SK-N-SH (cell line): ENCODE measurements at regions not wholly inside any gene's neighbourhood (a gene's known extent, or its start where the extent isn't known, plus 50 kb on each side); places are given as distances from the start of the nearest gene placed in this dataset.

ENCODE experiments used
- CTCF ChIA-PET: fragments of 300-600, 350-600 bp; formaldehyde crosslinking; extraction: SDS; loops from one replicate; lab custom pipeline; 2021; lab: Yijun Ruan, JAX
- POLR2A ChIA-PET: fragments of 350-600 bp; sonication (Branson Sonifier 250); formaldehyde crosslinking; extraction: SDS; loops from one replicate; lab custom pipeline; 2020; ENCODE audit warnings: antibody characterized with exemption, inconsistent platforms; lab: Yijun Ruan, JAX
- DNase-seq: peaks from one replicate; pipeline ENCODE4 v3.0.0; 2012
- H2AFZ ChIP-seq: fragments of 200-600 bp; sonication (generic); 2 replicates; pipeline ENCODE4 v1.8.1; 2016; ENCODE audit warnings: antibody characterized with exemption, mild to moderate bottlenecking, low read depth
- H3F3A ChIP-seq: fragments of 200-600 bp; sonication (generic); replicated peaks from 2 replicates; pipeline ENCODE3; 2016; ENCODE audit warnings: antibody characterized with exemption, mild to moderate bottlenecking; ENCODE audit not compliant: insufficient read depth
- H3K27ac ChIP-seq, 2 experiments: fragments of 200-500 bp in 1 of 2; fragments of 200-600 bp in 1 of 2; sonication (Bioruptor generic) in 1 of 2; sonication (generic), shearing (Covaris generic) in 1 of 2; 2 replicates each; pipeline versions ENCODE4 v1.5.1 to v1.6.1; 2014 to 2016; ENCODE audit warnings: low read depth in 2 of 2, inconsistent platforms in 1 of 2, low read length in 1 of 2, mild to moderate bottlenecking in 1 of 2, mixed read lengths in 1 of 2
- H3K27me3 ChIP-seq: fragments of 200-600 bp; sonication (generic), shearing (Covaris generic); 2 replicates; pipeline ENCODE4 v1.6.1; 2016; ENCODE audit warnings: mixed run types; ENCODE audit not compliant: insufficient read depth
- H3K36me3 ChIP-seq, 2 experiments: fragments of 200-500 bp in 1 of 2; fragments of 200-600 bp in 1 of 2; sonication (Bioruptor generic) in 1 of 2; sonication (generic) in 1 of 2; replicated peaks in 1 of 2; 2 replicates each; pipeline versions ENCODE3 to v1.5.1; 2014 to 2016; ENCODE audit warnings: low read length in 1 of 2, mild to moderate bottlenecking in 1 of 2; ENCODE audit not compliant: insufficient read depth in 2 of 2, control insufficient read depth in 1 of 2
- H3K4me1 ChIP-seq, 2 experiments: fragments of 200-500 bp in 1 of 2; fragments of 200-600 bp in 1 of 2; sonication (Bioruptor generic) in 1 of 2; sonication (generic), shearing (Covaris generic) in 1 of 2; 2 replicates each; pipeline versions ENCODE4 v1.5.1 to v1.6.1; 2014 to 2016; ENCODE audit warnings: low read depth in 1 of 2, low read length in 1 of 2, mixed run types in 1 of 2; ENCODE audit not compliant: insufficient read depth in 2 of 2, control insufficient read depth in 1 of 2
- H3K4me2 ChIP-seq: fragments of 200-600 bp; sonication (generic), shearing (Covaris generic); 2 replicates; pipeline ENCODE4 v1.6.1; 2017; ENCODE audit warnings: mixed run types
- H3K4me3 ChIP-seq, 2 experiments: fragments of 200-500 bp in 1 of 2; fragments of 200-600 bp in 1 of 2; sonication (Bioruptor generic) in 1 of 2; sonication (generic), shearing (Covaris generic) in 1 of 2; 2 replicates each; pipeline versions ENCODE4 v1.5.1 to v1.8.1; 2014 to 2016; ENCODE audit warnings: low read depth in 2 of 2, inconsistent platforms in 1 of 2, low read length in 1 of 2, mild to moderate bottlenecking in 1 of 2, mixed read lengths in 1 of 2, moderate library complexity in 1 of 2
- H3K79me2 ChIP-seq: fragments of 200-600 bp; sonication (generic); 2 replicates; pipeline ENCODE4 v1.8.1; 2017; ENCODE audit warnings: mild to moderate bottlenecking; ENCODE audit not compliant: insufficient read depth
- H3K9ac ChIP-seq: fragments of 200-600 bp; sonication (generic); 2 replicates; pipeline ENCODE4 v1.6.1; 2017; ENCODE audit warnings: mixed run types
- H3K9me2 ChIP-seq: fragments of 200-600 bp; sonication (generic); 2 replicates; pipeline ENCODE4 v1.6.1; 2017; ENCODE audit warnings: mixed run types
- H3K9me3 ChIP-seq: fragments of 200-600 bp; sonication (generic); 2 replicates; pipeline ENCODE4 v1.6.1; 2017; ENCODE audit warnings: mixed run types, mild to moderate bottlenecking, moderate library complexity
- H4K20me1 ChIP-seq: fragments of 200-600 bp; sonication (generic); 2 replicates; pipeline ENCODE4 v1.6.1; 2017; ENCODE audit warnings: mild to moderate bottlenecking, mixed run types; ENCODE audit not compliant: insufficient read depth
- CHD2 ChIP-seq: fragments of 150-350 bp; IDR thresholded peaks from 2 replicates; pipeline ENCODE4 v1.6.1; 2018; ENCODE audit warnings: low read length; ENCODE audit not compliant: partially characterized antibody
- EP300 ChIP-seq, 2 experiments: IDR thresholded peaks; 2 replicates each; pipeline versions ENCODE4 v1.4.0 to v1.6.1; 2012; ENCODE audit warnings: borderline replicate concordance in 1 of 2, low read depth in 1 of 2, low read length in 1 of 2
- EZH2phosphoT487 ChIP-seq: fragments of 200-600 bp; sonication (generic); IDR thresholded peaks from 2 replicates; pipeline ENCODE4 v1.6.1; 2017; ENCODE audit warnings: low read depth, mixed run types, mild to moderate bottlenecking, antibody characterized with exemption, moderate library complexity, borderline replicate concordance
- FOSL2 ChIP-seq: IDR thresholded peaks from 2 replicates; pipeline ENCODE4 v1.4.0; 2012; ENCODE audit warnings: low read depth, mild to moderate bottlenecking, moderate library complexity, borderline replicate concordance
- FOXJ3 ChIP-seq: sonication (generic); formaldehyde crosslinking; IDR thresholded peaks from 2 replicates; pipeline ENCODE4 v1.5.1; 2020; ENCODE audit warnings: mild to moderate bottlenecking, missing genetic modification reagents
- FOXM1 ChIP-seq: IDR thresholded peaks from 2 replicates; pipeline ENCODE4 v1.4.0; 2012; ENCODE audit warnings: low read depth, mild to moderate bottlenecking
- GABPA ChIP-seq: IDR thresholded peaks from 2 replicates; pipeline ENCODE4 v1.4.0; 2012; ENCODE audit warnings: low read depth, mild to moderate bottlenecking
- GATA2 ChIP-seq: sonication (generic); formaldehyde crosslinking; IDR thresholded peaks from 2 replicates; pipeline ENCODE4 v1.5.0; 2020; ENCODE audit warnings: mild to moderate bottlenecking, missing genetic modification reagents
- JUND ChIP-seq: IDR thresholded peaks from 2 replicates; pipeline ENCODE4 v1.4.0; 2012
- MAX ChIP-seq: IDR thresholded peaks from 2 replicates; pipeline ENCODE4 v1.4.0; 2012; ENCODE audit warnings: low read depth
- MEF2A ChIP-seq: IDR thresholded peaks from 2 replicates; pipeline ENCODE4 v1.4.0; 2012; ENCODE audit warnings: low read depth, borderline replicate concordance
- MXI1 ChIP-seq: IDR thresholded peaks from 2 replicates; pipeline ENCODE4 v1.6.1; 2012; ENCODE audit warnings: mild to moderate bottlenecking, low read depth, low read length, improper control_type of control experiment
- NRF1 ChIP-seq: IDR thresholded peaks from 2 replicates; pipeline ENCODE4 v1.6.1; 2012; ENCODE audit warnings: low read depth, mild to moderate bottlenecking, low read length
- PBX3 ChIP-seq: IDR thresholded peaks from 2 replicates; pipeline ENCODE4; 2012
- POLR2AphosphoS5 ChIP-seq: IDR thresholded peaks from 2 replicates; pipeline ENCODE4 v1.6.1; 2012; ENCODE audit warnings: low read depth, low read length
- RAD21 ChIP-seq: IDR thresholded peaks from 2 replicates; pipeline ENCODE4 v1.6.1; 2012; ENCODE audit warnings: mild to moderate bottlenecking, low read length
- RFX5 ChIP-seq: IDR thresholded peaks from 2 replicates; pipeline ENCODE4 v1.6.1; 2012; ENCODE audit warnings: mild to moderate bottlenecking, improper control_type of control experiment, low read length
- RXRA ChIP-seq: IDR thresholded peaks from 2 replicates; pipeline ENCODE4 v1.4.0; 2012; ENCODE audit warnings: low read depth, mild to moderate bottlenecking, borderline replicate concordance
- SMC3 ChIP-seq: IDR thresholded peaks from 2 replicates; pipeline ENCODE4 v1.6.1; 2012; ENCODE audit warnings: low read depth, low read length, improper control_type of control experiment
- TCF12 ChIP-seq: IDR thresholded peaks from 2 replicates; pipeline ENCODE4 v1.4.0; 2012
- TEAD4 ChIP-seq: IDR thresholded peaks from 2 replicates; pipeline ENCODE4 v1.4.0; 2012; ENCODE audit warnings: mild to moderate bottlenecking, borderline replicate concordance; ENCODE audit not compliant: insufficient read depth
- USF2 ChIP-seq: fragments of 150-350 bp; IDR thresholded peaks from 2 replicates; pipeline ENCODE4 v1.6.1; 2017; ENCODE audit warnings: antibody characterized with exemption, low read length, low read depth, borderline replicate concordance
- WGBS: methylation state at CpG from one replicate; pipeline ENCODE4 v1.1.6; 2017; ENCODE audit warnings: low lambda C conversion rate; 5-methylcytosine and 5-hydroxymethylcytosine counted together

GRCh38 chr10:108360187-108360586 is 1195.7 kb upstream of the SORCS1 start:
- Histone ChIP-seq H4K20me1 (no peaks in the 10 kb centered on the region), H3K4me1 (no peaks in the 10 kb centered on the region; a peak in 2 of 4 replicates)
- 0 out of 2 replicates have a peak, but pooled peaks have one; percentile 21 for TF ChIP-seq FOSL2
- 0 out of 2 replicates have a peak, but pooled peaks have one; percentile 22 for TF ChIP-seq FOXM1
- TF ChIP-seq CHD2: no peak
- 0 out of 2 replicates have a peak, but pooled peaks have one; percentile 36 for TF ChIP-seq TEAD4
- TF ChIP-seq EP300 (IDR thresholded peaks at IDR 0.05; ENCODE audit: borderline replicate concordance in 1 of 2, low read depth in 1 of 2, low read length in 1 of 2): peak in 1 of 2 experiments; percentile 64; a peak in 1 of 4 replicates
- peak; percentile 74 for TF ChIP-seq TCF12
- peak; percentile 63 for TF ChIP-seq JUND
- no peak for TF ChIP-seq RFX5
- TF ChIP-seq EZH2phosphoT487: no peak
- no peak for TF ChIP-seq MEF2A
- TF ChIP-seq PBX3: peak; percentile 87
- no peak for TF ChIP-seq RAD21
- TF ChIP-seq, all 33 proteins: peak for 7
- H3K9me3 ChIP-seq: no peaks in the 10 kb centered on the region
- ChIA-PET CTCF (no interaction called here), POLR2A (no interaction called here)
- no peaks in the 10 kb centered on the region for H3K36me3 ChIP-seq
- no peaks in the 10 kb centered on the region for H3K9me2 ChIP-seq
- H3K27me3 ChIP-seq: no peaks in the 10 kb centered on the region
- no peak overlapping the region for H3K4me3 ChIP-seq
- H3K4me2 ChIP-seq: no peak overlapping the region
- DNase-seq: no peak
- 60% methylated on average over 2 of the region's 2 CpGs for WGBS
- peak overlapping the region in 1 of 2 experiments; percentile 81; a peak in 1 of 4 replicates for H3K27ac ChIP-seq
- no peaks in the 10 kb centered on the region for H3K79me2 ChIP-seq
- peak overlapping the region; percentile 4; the same call in 1 of the 2 replicates for H2AFZ ChIP-seq
- no peak overlapping the region for H3K9ac ChIP-seq
- peaks cover 13% of the 10 kb centered on the region for H3F3A ChIP-seq

GRCh38 chr10:108358912-108359311 is 1194.4 kb upstream of the SORCS1 start:
- 8% methylated on average over 3 of the region's 3 CpGs for WGBS
- peak in 1 of 2 experiments; percentile 72; a peak in 2 of 4 replicates for TF ChIP-seq EP300 (IDR thresholded peaks at IDR 0.05; ENCODE audit: borderline replicate concordance in 1 of 2, low read depth in 1 of 2, low read length in 1 of 2)
- TF ChIP-seq MEF2A: no peak
- no peak for TF ChIP-seq MXI1
- no peak for TF ChIP-seq GATA2 (CRISPR knock-in tag)
- TF ChIP-seq EZH2phosphoT487: no peak
- no peak for TF ChIP-seq FOXJ3 (CRISPR knock-in tag)
- TF ChIP-seq GABPA: 0 out of 2 replicates have a peak, but pooled peaks have one; percentile 4
- no peak for TF ChIP-seq NRF1
- peak; percentile 70; the same call in 1 of the 2 replicates for TF ChIP-seq TEAD4
- no peak for TF ChIP-seq RXRA
- no peak for TF ChIP-seq CHD2
- peak; percentile 69 for TF ChIP-seq TCF12
- TF ChIP-seq MAX: no peak; the same call in 1 of the 2 replicates
- peak; percentile 31 for TF ChIP-seq RAD21
- TF ChIP-seq FOSL2: peak; percentile 97
- TF ChIP-seq POLR2AphosphoS5: no peak
- no peak for TF ChIP-seq SMC3
- TF ChIP-seq USF2: no peak

More at GRCh38 chr10:108358912-108359311, 1194.4 kb upstream of the SORCS1 start:
- Histone ChIP-seq H2AFZ (no peak overlapping the region), H3K9me2 (no peaks in the 10 kb centered on the region), H3K36me3 (no peaks in the 10 kb centered on the region), H3K79me2 (no peaks in the 10 kb centered on the region), H3K27ac (peak overlapping the region; percentile 39 to 81; a peak in 3 of 4 replicates), H3K9me3 (no peaks in the 10 kb centered on the region), H3K4me2 (no peak overlapping the region), H4K20me1 (no peaks in the 10 kb centered on the region), H3K4me3 (no peak overlapping the region), H3K9ac (no peak overlapping the region), H3K4me1 (no peaks in the 10 kb centered on the region; a peak in 2 of 4 replicates), H3K27me3 (no peaks in the 10 kb centered on the region), H3F3A (peaks cover 13% of the 10 kb centered on the region)
- CTCF ChIA-PET: interaction anchor here (1.5 kb wide), 1 partner anchor 185 kb away, joined by 3 read pairs; no protein-coding TSS in a partner anchor
- POLR2A ChIA-PET: no interaction called here
- peak; percentile 4 for DNase-seq
